ENCODE measurements at regions not wholly inside any gene's neighbourhood (a gene's known extent, or its start where the extent isn't known, plus 50 kb on each side); places are given as distances from the start of the nearest gene placed in this dataset.

GRCh38 chrX:118207831-118208453, 91.3 kb upstream of the KLHL13 start:
- H3K27ac ChIP-seq (ENCODE audit: low read depth in 1 of 2, low read length in 2 of 2): no peak overlapping the region
- H3K9me3 ChIP-seq (ENCODE audit: control insufficient read depth, low read length): no peaks in the 10 kb centered on the region
- ATAC-seq (ENCODE audit: low FRiP score): no peak
- no peaks in the 10 kb centered on the region for H3K27me3 ChIP-seq (ENCODE audit: control insufficient read depth in 1 of 2, insufficient read depth in 2 of 2, low read length in 1 of 2)
- 67 to 86% methylated on average over 3 of the region's 3 CpGs for WGBS, 2 donors
- intact Hi-C loops (cut with DNase I): no loop called here
- H3K4me3 ChIP-seq (ENCODE audit: low read length in 2 of 2): no peak overlapping the region
- H3K36me3 ChIP-seq (ENCODE audit: control insufficient read depth in 1 of 2, insufficient read depth in 2 of 2, low read length in 1 of 2): no peaks in the 10 kb centered on the region
- no peaks in the 10 kb centered on the region for H3K4me1 ChIP-seq (ENCODE audit: control insufficient read depth in 1 of 2, insufficient read depth in 2 of 2, low read length in 2 of 2)
- no peak for DNase-seq

GRCh38 chrX:118208481-118208880, 91.9 kb upstream of the KLHL13 start:
- intact Hi-C loops (cut with DNase I): no loop called here
- Histone ChIP-seq H3K27ac (ENCODE audit: low read depth in 1 of 2, low read length in 2 of 2) (no peak overlapping the region), H3K4me1 (ENCODE audit: control insufficient read depth in 1 of 2, insufficient read depth in 2 of 2, low read length in 2 of 2) (no peaks in the 10 kb centered on the region), H3K9me3 (ENCODE audit: control insufficient read depth, low read length) (no peaks in the 10 kb centered on the region), H3K36me3 (ENCODE audit: control insufficient read depth in 1 of 2, insufficient read depth in 2 of 2, low read length in 1 of 2) (no peaks in the 10 kb centered on the region), H3K27me3 (ENCODE audit: control insufficient read depth in 1 of 2, insufficient read depth in 2 of 2, low read length in 1 of 2) (no peaks in the 10 kb centered on the region), H3K4me3 (ENCODE audit: low read length in 2 of 2) (no peak overlapping the region)
- WGBS, 2 donors: 86 to 93% methylated on average over 4 of the region's 4 CpGs
- no peak for DNase-seq
- ATAC-seq (ENCODE audit: low FRiP score): no peak

GRCh38 chrX:118211891-118212816, 95.5 kb upstream of the KLHL13 start:
- Histone ChIP-seq H3K4me1 (ENCODE audit: control insufficient read depth in 1 of 2, insufficient read depth in 2 of 2, low read length in 2 of 2) (no peaks in the 10 kb centered on the region), H3K9me3 (ENCODE audit: control insufficient read depth, low read length) (no peaks in the 10 kb centered on the region), H3K4me3 (ENCODE audit: low read length in 2 of 2) (no peak overlapping the region), H3K27ac (ENCODE audit: low read depth in 1 of 2, low read length in 2 of 2) (no peak overlapping the region), H3K36me3 (ENCODE audit: control insufficient read depth in 1 of 2, insufficient read depth in 2 of 2, low read length in 1 of 2) (no peaks in the 10 kb centered on the region), H3K27me3 (ENCODE audit: control insufficient read depth in 1 of 2, insufficient read depth in 2 of 2, low read length in 1 of 2) (no peaks in the 10 kb centered on the region)
- DNase-seq (no peak), ATAC-seq (ENCODE audit: low FRiP score) (no peak)
- WGBS, 2 donors: 70 to 85% methylated on average over 10 of the region's 10 CpGs
- intact Hi-C loops (cut with DNase I): no loop called here

DNA sequence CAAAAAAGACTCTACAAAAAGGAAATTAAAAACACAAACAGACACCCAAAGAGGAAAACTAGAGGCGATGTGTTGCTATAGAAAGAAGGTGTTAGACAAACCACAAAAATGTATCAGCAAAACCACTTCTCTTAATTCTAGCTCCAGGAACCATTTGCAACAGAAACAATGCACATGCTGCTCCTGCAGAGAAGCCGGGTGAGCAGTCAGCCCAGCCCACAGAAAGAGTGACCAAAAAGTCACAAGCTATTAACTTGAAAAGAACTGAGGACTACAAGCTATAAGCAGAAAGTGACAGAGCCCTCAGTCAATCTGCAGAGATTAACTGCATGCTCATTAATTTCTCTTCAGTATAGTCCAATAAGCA, 96.2 kb upstream of the KLHL13 start:
- ATAC-seq (ENCODE audit: low FRiP score): no peak
- intact Hi-C loops (cut with DNase I): no loop called here

DNA sequence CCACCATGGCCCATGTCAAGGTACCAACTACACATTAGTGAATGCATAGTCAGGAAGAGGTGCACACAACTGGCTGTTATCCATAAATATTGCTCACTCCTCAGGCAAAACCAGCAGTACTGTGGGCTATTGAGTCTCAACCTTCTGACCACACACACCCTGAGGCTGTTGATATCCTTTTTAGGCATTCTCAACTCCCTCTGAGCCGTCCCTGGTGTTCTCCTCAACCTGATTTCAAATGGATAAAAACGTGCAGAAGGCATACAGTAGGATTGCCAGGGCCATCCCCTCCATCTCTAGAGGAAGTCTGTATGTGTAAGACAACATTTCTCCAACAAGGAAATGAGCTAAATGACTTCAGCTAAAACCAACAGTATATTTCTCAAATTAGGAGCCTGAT, 98.7 kb upstream of the KLHL13 start:
- H3K36me3 ChIP-seq (ENCODE audit: control insufficient read depth in 1 of 2, insufficient read depth in 2 of 2, low read length in 1 of 2): no peaks in the 10 kb centered on the region
- no peak overlapping the region for H3K4me3 ChIP-seq (ENCODE audit: low read length in 2 of 2)
- no peak for ATAC-seq (ENCODE audit: low FRiP score)
- no peaks in the 10 kb centered on the region for H3K9me3 ChIP-seq (ENCODE audit: control insufficient read depth, low read length)
- H3K4me1 ChIP-seq (ENCODE audit: control insufficient read depth in 1 of 2, insufficient read depth in 2 of 2, low read length in 2 of 2): no peaks in the 10 kb centered on the region
- H3K27ac ChIP-seq (ENCODE audit: low read depth in 1 of 2, low read length in 2 of 2): no peak overlapping the region
- WGBS, 2 donors: 28 to 42% methylated on average over 2 of the region's 2 CpGs
- no peak for DNase-seq
- no peaks in the 10 kb centered on the region for H3K27me3 ChIP-seq (ENCODE audit: control insufficient read depth in 1 of 2, insufficient read depth in 2 of 2, low read length in 1 of 2)
- intact Hi-C loops (cut with DNase I): no loop called here

More for the DNA sequence above, 96.2 kb upstream of the KLHL13 start:
- WGBS, 2 donors: 75 to 92% methylated on average over 2 of the region's 2 CpGs
- no peaks in the 10 kb centered on the region for H3K4me1 ChIP-seq (ENCODE audit: control insufficient read depth in 1 of 2, insufficient read depth in 2 of 2, low read length in 2 of 2)
- H3K27ac ChIP-seq (ENCODE audit: low read depth in 1 of 2, low read length in 2 of 2): no peak overlapping the region
- H3K9me3 ChIP-seq (ENCODE audit: control insufficient read depth, low read length): no peaks in the 10 kb centered on the region
- H3K36me3 ChIP-seq (ENCODE audit: control insufficient read depth in 1 of 2, insufficient read depth in 2 of 2, low read length in 1 of 2): no peaks in the 10 kb centered on the region
- no peaks in the 10 kb centered on the region for H3K27me3 ChIP-seq (ENCODE audit: control insufficient read depth in 1 of 2, insufficient read depth in 2 of 2, low read length in 1 of 2)
- H3K4me3 ChIP-seq (ENCODE audit: low read length in 2 of 2): no peak overlapping the region
- no peak for DNase-seq

DNA sequence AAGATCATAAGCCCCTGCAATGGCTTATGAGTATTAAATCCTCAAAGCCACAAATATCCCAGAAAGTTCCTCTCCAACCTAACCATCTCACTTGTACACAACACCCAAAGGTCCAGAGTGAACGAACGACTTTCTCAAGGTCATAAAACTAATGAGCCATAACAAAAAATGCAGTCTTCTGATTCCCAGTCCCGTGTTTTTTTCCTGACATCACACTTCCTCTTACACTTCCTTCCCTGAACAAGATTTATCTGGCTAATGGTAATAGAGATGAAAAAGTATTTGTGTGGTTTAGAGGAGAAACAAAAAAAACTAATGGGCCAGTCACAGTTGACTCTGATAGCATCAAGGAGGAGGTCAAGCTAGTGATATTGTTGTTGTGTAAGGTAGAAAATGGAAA, 99.5 kb upstream of the KLHL13 start:
- Histone ChIP-seq H3K4me1 (ENCODE audit: control insufficient read depth in 1 of 2, insufficient read depth in 2 of 2, low read length in 2 of 2) (no peaks in the 10 kb centered on the region), H3K27me3 (ENCODE audit: control insufficient read depth in 1 of 2, insufficient read depth in 2 of 2, low read length in 1 of 2) (no peaks in the 10 kb centered on the region), H3K27ac (ENCODE audit: low read depth in 1 of 2, low read length in 2 of 2) (no peak overlapping the region), H3K36me3 (ENCODE audit: control insufficient read depth in 1 of 2, insufficient read depth in 2 of 2, low read length in 1 of 2) (no peaks in the 10 kb centered on the region), H3K9me3 (ENCODE audit: control insufficient read depth, low read length) (no peaks in the 10 kb centered on the region), H3K4me3 (ENCODE audit: low read length in 2 of 2) (no peak overlapping the region)
- WGBS, 2 donors: 18 to 36% methylated on average over 3 of the region's 3 CpGs
- no peak for DNase-seq
- intact Hi-C loops (cut with DNase I): no loop called here
- ATAC-seq (ENCODE audit: low FRiP score): no peak

GRCh38 chrX:118216509-118216908, 99.9 kb upstream of the KLHL13 start:
- DNase-seq (no peak), ATAC-seq (ENCODE audit: low FRiP score) (peak; percentile 26)
- Histone ChIP-seq H3K9me3 (ENCODE audit: control insufficient read depth, low read length) (no peaks in the 10 kb centered on the region), H3K4me1 (ENCODE audit: control insufficient read depth in 1 of 2, insufficient read depth in 2 of 2, low read length in 2 of 2) (no peaks in the 10 kb centered on the region), H3K36me3 (ENCODE audit: control insufficient read depth in 1 of 2, insufficient read depth in 2 of 2, low read length in 1 of 2) (no peaks in the 10 kb centered on the region), H3K4me3 (ENCODE audit: low read length in 2 of 2) (no peak overlapping the region), H3K27ac (ENCODE audit: low read depth in 1 of 2, low read length in 2 of 2) (no peak overlapping the region), H3K27me3 (ENCODE audit: control insufficient read depth in 1 of 2, insufficient read depth in 2 of 2, low read length in 1 of 2) (no peaks in the 10 kb centered on the region)
- WGBS, 2 donors: 44 to 69% methylated on average over 5 of the region's 5 CpGs
- intact Hi-C loops (cut with DNase I): no loop called here

DNA sequence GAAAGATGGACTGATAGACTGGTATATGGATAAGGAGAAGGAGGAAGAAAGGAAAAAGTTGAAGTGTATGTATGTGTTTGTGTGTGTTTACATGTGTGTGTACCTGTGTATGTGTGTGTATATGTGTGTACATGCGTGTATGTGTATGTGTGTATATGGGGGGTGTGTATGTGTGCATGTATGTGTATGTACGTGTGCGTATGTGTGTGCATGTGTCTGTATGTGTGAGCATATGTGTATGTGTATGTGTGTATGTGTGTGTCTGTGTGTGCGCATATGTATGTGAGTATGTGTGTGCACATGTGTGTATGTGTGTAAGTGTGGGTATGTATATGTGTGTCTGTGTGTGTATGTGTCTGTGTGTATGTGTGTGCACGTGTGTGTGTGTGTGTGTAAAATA, 101.5 kb upstream of the KLHL13 start:
- H3K27me3 ChIP-seq (ENCODE audit: control insufficient read depth in 1 of 2, insufficient read depth in 2 of 2, low read length in 1 of 2): no peaks in the 10 kb centered on the region
- no peaks in the 10 kb centered on the region for H3K4me1 ChIP-seq (ENCODE audit: control insufficient read depth in 1 of 2, insufficient read depth in 2 of 2, low read length in 2 of 2)
- H3K4me3 ChIP-seq (ENCODE audit: low read length in 2 of 2): no peak overlapping the region
- H3K9me3 ChIP-seq (ENCODE audit: control insufficient read depth, low read length): no peaks in the 10 kb centered on the region
- 80 to 89% methylated on average over 5 of the region's 5 CpGs for WGBS, 2 donors
- intact Hi-C loops (cut with DNase I): no loop called here
- H3K27ac ChIP-seq (ENCODE audit: low read depth in 1 of 2, low read length in 2 of 2): no peak overlapping the region
- DNase-seq: no peak
- ATAC-seq (ENCODE audit: low FRiP score): no peak
- no peaks in the 10 kb centered on the region for H3K36me3 ChIP-seq (ENCODE audit: control insufficient read depth in 1 of 2, insufficient read depth in 2 of 2, low read length in 1 of 2)

DNA sequence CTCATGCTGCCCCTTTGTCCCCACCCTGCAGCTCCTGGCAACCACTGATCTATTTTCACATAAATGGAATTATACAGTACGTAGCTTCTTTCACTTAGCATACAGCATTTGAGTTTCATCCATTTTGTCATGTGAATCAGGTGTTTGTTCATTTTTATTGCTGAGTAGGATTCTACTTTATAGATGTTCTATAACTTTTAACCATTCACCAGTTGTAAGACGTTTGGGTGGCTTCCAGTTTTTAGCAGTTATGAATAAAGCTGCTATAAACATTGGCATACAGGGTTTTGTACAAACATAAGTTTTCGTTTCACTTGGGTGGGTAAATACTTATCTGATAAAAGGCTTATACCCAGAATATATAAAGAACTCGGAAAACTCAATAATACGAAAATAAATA, 102.3 kb upstream of the KLHL13 start:
- H3K4me1 ChIP-seq (ENCODE audit: control insufficient read depth in 1 of 2, insufficient read depth in 2 of 2, low read length in 2 of 2): no peaks in the 10 kb centered on the region
- no peak overlapping the region for H3K27ac ChIP-seq (ENCODE audit: low read depth in 1 of 2, low read length in 2 of 2)
- DNase-seq: no peak
- no peaks in the 10 kb centered on the region for H3K36me3 ChIP-seq (ENCODE audit: control insufficient read depth in 1 of 2, insufficient read depth in 2 of 2, low read length in 1 of 2)
- no peaks in the 10 kb centered on the region for H3K9me3 ChIP-seq (ENCODE audit: control insufficient read depth, low read length)
- WGBS, 2 donors: 64 to 77% methylated on average over 5 of the region's 5 CpGs
- ATAC-seq (ENCODE audit: low FRiP score): no peak
- intact Hi-C loops (cut with DNase I): no loop called here
- no peaks in the 10 kb centered on the region for H3K27me3 ChIP-seq (ENCODE audit: control insufficient read depth in 1 of 2, insufficient read depth in 2 of 2, low read length in 1 of 2)
- no peak overlapping the region for H3K4me3 ChIP-seq (ENCODE audit: low read length in 2 of 2)
